Sigmoid colon (tissue), 6 donors: ENCODE measurements at regions not wholly inside any gene's neighbourhood (a gene's known extent, or its start where the extent isn't known, plus 50 kb on each side); places are given as distances from the start of the nearest gene placed in this dataset.

Experiments used
- DNase-seq: peaks from one replicate; pipeline ENCODE4 v3.0.0-alpha.2; 2019
- H3K27ac ChIP-seq, 4 donors: fragments of 200-600 bp; sonication (generic); one replicate each; pipeline ENCODE4 v1.5.1; 2016 to 2019; ENCODE audit warnings: mild to moderate bottlenecking in 1 of 4
- H3K27me3 ChIP-seq, 3 donors: fragments of 200-600 bp; sonication (generic); one replicate each; pipeline ENCODE4 v1.5.1; 2019; ENCODE audit warnings: mild to moderate bottlenecking in 1 of 3
- H3K36me3 ChIP-seq, 4 donors: fragments of 200-600 bp; sonication (generic); one replicate each; pipeline ENCODE4 v1.5.1; 2016 to 2019
- H3K4me1 ChIP-seq, 4 donors: fragments of 200-600 bp; sonication (generic); one replicate each; pipeline ENCODE4 v1.5.1; 2017 to 2019
- H3K4me3 ChIP-seq, 4 donors: fragments of 200-600 bp; sonication (generic); one replicate each; pipeline ENCODE4 v1.5.1; 2017 to 2019; ENCODE audit warnings: mild to moderate bottlenecking in 2 of 4, moderate library complexity in 1 of 4
- H3K9me3 ChIP-seq, 4 donors: fragments of 200-600 bp in 3 of 4; sonication (generic) in 3 of 4; one replicate each; pipeline versions ENCODE4 v1.5.1 to v1.6.1; 2013 to 2019
- EP300 ChIP-seq, 4 donors: sonication (generic); formaldehyde crosslinking; IDR thresholded peaks; one replicate each; pipeline ENCODE4 v1.6.1; 2017; ENCODE audit warnings: antibody characterized with exemption in 4 of 4
- POLR2A ChIP-seq, 2 donors: fragments of 450-650 bp; IDR thresholded peaks; one replicate each; pipeline ENCODE4 v1.6.1; 2016; ENCODE audit warnings: antibody characterized with exemption in 2 of 2, mild to moderate bottlenecking in 2 of 2, moderate library complexity in 2 of 2
- POLR2AphosphoS5 ChIP-seq, 4 donors: sonication (generic); formaldehyde crosslinking; IDR thresholded peaks; one replicate each; pipeline ENCODE4 v1.6.1; 2017; ENCODE audit warnings: antibody characterized with exemption in 4 of 4
- WGBS, 2 donors: extraction: QIAGEN DNeasy Blood & Tissue Kit; methylation state at CpG; one replicate each; pipeline ENCODE4 v1.1.7; 2013; 5-methylcytosine and 5-hydroxymethylcytosine counted together
- intact Hi-C: fragments of 100-400 bp; cut with DNase I; formaldehyde crosslinking; loops from one replicate; pipeline ENCODE4 v1.15.1; 2023
- TF ChIP-seq, protein P1 (sequence below), 4 experiments: fragments of 450-650 bp in 3 of 4; fragments of 200-600 bp in 1 of 4; IDR thresholded peaks; one replicate each; pipeline ENCODE4 v1.5.1; 2016 to 2019; ENCODE audit warnings: antibody characterized with exemption in 4 of 4, mild to moderate bottlenecking in 3 of 4, moderate library complexity in 2 of 4
- donor health status: healthy with polysubstance abuse.
- donor health status: healthy.

- TF ChIP-seq POLR2AphosphoS5 (IDR thresholded peaks at IDR 0.05) = no peak
- TF ChIP-seq, protein P1, sequence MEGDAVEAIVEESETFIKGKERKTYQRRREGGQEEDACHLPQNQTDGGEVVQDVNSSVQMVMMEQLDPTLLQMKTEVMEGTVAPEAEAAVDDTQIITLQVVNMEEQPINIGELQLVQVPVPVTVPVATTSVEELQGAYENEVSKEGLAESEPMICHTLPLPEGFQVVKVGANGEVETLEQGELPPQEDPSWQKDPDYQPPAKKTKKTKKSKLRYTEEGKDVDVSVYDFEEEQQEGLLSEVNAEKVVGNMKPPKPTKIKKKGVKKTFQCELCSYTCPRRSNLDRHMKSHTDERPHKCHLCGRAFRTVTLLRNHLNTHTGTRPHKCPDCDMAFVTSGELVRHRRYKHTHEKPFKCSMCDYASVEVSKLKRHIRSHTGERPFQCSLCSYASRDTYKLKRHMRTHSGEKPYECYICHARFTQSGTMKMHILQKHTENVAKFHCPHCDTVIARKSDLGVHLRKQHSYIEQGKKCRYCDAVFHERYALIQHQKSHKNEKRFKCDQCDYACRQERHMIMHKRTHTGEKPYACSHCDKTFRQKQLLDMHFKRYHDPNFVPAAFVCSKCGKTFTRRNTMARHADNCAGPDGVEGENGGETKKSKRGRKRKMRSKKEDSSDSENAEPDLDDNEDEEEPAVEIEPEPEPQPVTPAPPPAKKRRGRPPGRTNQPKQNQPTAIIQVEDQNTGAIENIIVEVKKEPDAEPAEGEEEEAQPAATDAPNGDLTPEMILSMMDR (IDR thresholded peaks at IDR 0.05) = no peak
- TF ChIP-seq POLR2A (IDR thresholded peaks at IDR 0.05) = no peak
- no peak for TF ChIP-seq EP300 (IDR thresholded peaks at IDR 0.05)
- no peak for DNase-seq
- H3K27ac ChIP-seq = no peak overlapping the region
- H3K9me3 ChIP-seq = no peaks in the 10 kb centered on the region
- H3K27me3 ChIP-seq = no peaks in the 10 kb centered on the region
- whole genome bisulfite sequencing, 2 donors = 79 to 84% methylated on average over 2 of the region's 2 CpGs
- intact Hi-C loops = no loop called here
- H3K4me1 ChIP-seq = no peaks in the 10 kb centered on the region
- no peak overlapping the region for H3K4me3 ChIP-seq
- no peaks in the 10 kb centered on the region for H3K36me3 ChIP-seq
These were observed 170.8 kb upstream of the RASSF8 start for GRCh38 chr12:25787701-25788100.

DNA sequence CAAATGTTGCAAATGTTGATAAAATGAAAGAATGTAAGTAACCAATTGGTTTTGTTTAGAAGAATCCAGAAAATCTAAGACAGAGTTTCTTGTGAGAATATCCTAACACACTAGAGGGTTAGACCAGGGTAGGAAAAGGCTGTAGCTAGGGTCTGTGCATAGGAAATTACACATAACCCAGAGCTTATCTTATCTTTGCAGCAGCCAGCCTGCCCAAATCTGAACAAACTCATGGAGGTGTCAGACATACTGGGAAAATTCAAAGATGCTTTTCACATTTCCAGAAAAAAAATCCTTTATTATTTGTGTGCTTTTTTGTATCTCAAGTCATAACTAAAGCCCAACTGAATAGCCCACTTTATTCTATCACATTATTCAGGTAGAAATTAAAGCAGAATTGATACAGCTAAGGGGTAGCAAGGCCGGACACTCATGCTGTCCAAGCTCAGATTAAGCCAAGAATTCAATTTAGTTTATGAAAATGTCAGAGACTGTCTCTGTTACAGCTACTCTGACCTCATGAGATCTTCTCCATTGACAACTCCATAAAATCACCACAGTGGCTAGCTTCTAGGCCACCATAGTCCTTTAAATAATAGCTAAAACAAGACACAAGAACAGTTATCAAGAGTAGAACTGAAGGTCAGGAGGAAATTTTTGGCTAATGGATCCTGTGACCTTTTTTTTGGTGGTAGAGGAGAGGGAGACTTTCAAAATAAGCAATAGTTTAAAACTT, 169.6 kb upstream of the RASSF8 start:
- Histone ChIP-seq H3K4me3 (no peak overlapping the region), H3K9me3 (no peaks in the 10 kb centered on the region), H3K27me3 (no peaks in the 10 kb centered on the region), H3K36me3 (no peaks in the 10 kb centered on the region), H3K27ac (peak overlapping the region; percentile 3 to 24 (median 12)), H3K4me1 (no peaks in the 10 kb centered on the region)
- DNase-seq = no peak
- 80 to 89% methylated on average over 1 of the region's 1 CpG for WGBS, 2 donors
- TF ChIP-seq EP300 (IDR thresholded peaks at IDR 0.05) (no peak), POLR2AphosphoS5 (IDR thresholded peaks at IDR 0.05) (no peak), POLR2A (IDR thresholded peaks at IDR 0.05) (no peak)
- TF ChIP-seq, protein P1 (IDR thresholded peaks at IDR 0.05) = no peak
- intact Hi-C loops = no loop called here

GRCh38 chr12:25789541-25789944, 168.9 kb upstream of the RASSF8 start:
- WGBS, 2 donors = 68% methylated on average over 4 of the region's 4 CpGs
- intact Hi-C loops = no loop called here
- Histone ChIP-seq H3K4me1 (no peaks in the 10 kb centered on the region), H3K4me3 (no peak overlapping the region), H3K9me3 (no peaks in the 10 kb centered on the region), H3K36me3 (no peaks in the 10 kb centered on the region), H3K27ac (peak overlapping the region; percentile 3 to 24 (median 12)), H3K27me3 (no peaks in the 10 kb centered on the region)
- no peak for TF ChIP-seq EP300 (IDR thresholded peaks at IDR 0.05)
- TF ChIP-seq POLR2AphosphoS5 (IDR thresholded peaks at IDR 0.05) = peak in 2 of 4 donors; percentile 13 to 24
- no peak for TF ChIP-seq POLR2A (IDR thresholded peaks at IDR 0.05)
- TF ChIP-seq, protein P1 (IDR thresholded peaks at IDR 0.05) = no peak
- no peak for DNase-seq

- 97% methylated on average over 1 of the region's 1 CpG for WGBS, 2 donors
- no peaks in the 10 kb centered on the region for H3K9me3 ChIP-seq
- H3K27ac ChIP-seq = no peak overlapping the region
- intact Hi-C loops = no loop called here
- no peaks in the 10 kb centered on the region for H3K4me1 ChIP-seq
- H3K4me3 ChIP-seq = no peak overlapping the region
- no peak for DNase-seq
- H3K36me3 ChIP-seq = no peaks in the 10 kb centered on the region
- TF ChIP-seq POLR2AphosphoS5 (IDR thresholded peaks at IDR 0.05) = no peak
- no peak for TF ChIP-seq POLR2A (IDR thresholded peaks at IDR 0.05)
- TF ChIP-seq, protein P1 (IDR thresholded peaks at IDR 0.05) = no peak
- no peak for TF ChIP-seq EP300 (IDR thresholded peaks at IDR 0.05)
- H3K27me3 ChIP-seq = no peaks in the 10 kb centered on the region
These were observed 166.5 kb upstream of the RASSF8 start for GRCh38 chr12:25792031-25792430.

DNA sequence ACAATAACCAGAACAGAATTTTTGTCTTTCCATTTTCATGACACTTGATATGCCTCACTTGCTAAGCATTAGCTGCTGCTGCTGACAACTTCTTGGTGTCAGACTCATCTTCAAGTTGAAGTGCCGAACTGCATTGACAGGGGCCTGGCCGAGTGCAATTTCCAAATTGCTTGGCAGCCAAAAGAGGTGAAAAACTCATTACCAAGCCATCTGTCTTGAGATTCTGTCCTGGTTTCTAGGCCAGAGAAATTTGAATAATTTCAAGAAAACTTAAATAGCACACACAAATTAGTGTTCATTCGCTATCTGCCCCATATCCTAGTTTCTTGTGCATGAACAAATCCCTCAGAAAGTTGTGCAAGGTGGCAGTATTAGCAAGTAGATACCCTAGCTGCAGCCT, 165.3 kb upstream of the RASSF8 start:
- no peak overlapping the region for H3K27ac ChIP-seq
- H3K27me3 ChIP-seq = no peaks in the 10 kb centered on the region
- no peak overlapping the region for H3K4me3 ChIP-seq
- WGBS, 2 donors = 94% methylated on average over 3 of the region's 3 CpGs
- no peaks in the 10 kb centered on the region for H3K9me3 ChIP-seq
- no peaks in the 10 kb centered on the region for H3K4me1 ChIP-seq
- DNase-seq = no peak
- intact Hi-C loops = no loop called here
- H3K36me3 ChIP-seq = no peaks in the 10 kb centered on the region
- TF ChIP-seq POLR2AphosphoS5 (IDR thresholded peaks at IDR 0.05) = no peak
- TF ChIP-seq POLR2A (IDR thresholded peaks at IDR 0.05) = no peak
- TF ChIP-seq EP300 (IDR thresholded peaks at IDR 0.05) = no peak
